D721Med (cell line): ENCODE measurements at regions not wholly inside any gene's neighbourhood (a gene's known extent, or its start where the extent isn't known, plus 50 kb on each side); places are given as distances from the start of the nearest gene placed in this dataset.
A peak's percentile ranks its signal among the peaks of the same experiment; 100 is the strongest.
"Not testable (repeated sequence)": the region's sequence is repeated elsewhere in the genome, so short reads cannot be mapped to it uniquely, and the experiment has no call there.

ENCODE experiments used
- DNase-seq: peaks from one replicate; pipeline ENCODE4 v3.0.0; 2011; ENCODE audit warnings: low spot score; ENCODE audit not compliant: insufficient read length
- FAIRE-seq: peaks from 2 replicates; lab custom pipeline; 2011; peaks lifted over from hg19 to GRCh38; lab: Jason Lieb, UNC
- CTCF ChIP-seq: IDR thresholded peaks from 2 replicates; pipeline ENCODE4 v1.5.1; 2012; ENCODE audit warnings: mild to moderate bottlenecking, control low read depth; ENCODE audit not compliant: insufficient read depth; ENCODE audit errors: missing control alignments

- DNase-seq (no peak), FAIRE-seq (no peak)
Observed at GRCh38 chr6:80789912-80790570, 683.6 kb downstream of the BCKDHB start.

GRCh38 chr6:80783271-80783670 is 676.8 kb downstream of the BCKDHB start:
- not testable (repeated sequence) for DNase-seq, FAIRE-seq

More at GRCh38 chr6:80789912-80790570, 683.6 kb downstream of the BCKDHB start:
- no peak for TF ChIP-seq CTCF

GRCh38 chr6:80771941-80772340 is 665.5 kb downstream of the BCKDHB start:
- no peak for TF ChIP-seq CTCF
- DNase-seq: no peak
- no peak for FAIRE-seq

GRCh38 chr6:80769106-80769505 is 662.6 kb downstream of the BCKDHB start:
- peak; percentile 55 for FAIRE-seq
- TF ChIP-seq CTCF: no peak

GRCh38 chr6:80767808-80768207 is 661.3 kb downstream of the BCKDHB start:
- FAIRE-seq: no peak
- no peak for TF ChIP-seq CTCF
- no peak for DNase-seq

More at GRCh38 chr6:80769106-80769505, 662.6 kb downstream of the BCKDHB start:
- DNase-seq: no peak

- DNase-seq (no peak), FAIRE-seq (no peak)
- TF ChIP-seq CTCF: no peak
Observed at GRCh38 chr6:80744213-80744612, 637.7 kb downstream of the BCKDHB start.

GRCh38 chr6:80742481-80742880 is 636.0 kb downstream of the BCKDHB start:
- FAIRE-seq: peak; percentile 16
- no peak for DNase-seq
- TF ChIP-seq CTCF: peak; percentile 52
